GM23338 (cell line): ENCODE measurements at regions not wholly inside any gene's neighbourhood (a gene's known extent, or its start where the extent isn't known, plus 50 kb on each side); places are given as distances from the start of the nearest gene placed in this dataset.
A peak's percentile ranks its signal among the peaks of the same experiment; 100 is the strongest.

Experiments used
- ATAC-seq: fragments of 200-7000 bp; cut with Tn5 transposase; 3 replicates; pipeline ENCODE4 v1.9.1; 2020
- DNase-seq: peaks from one replicate; pipeline ENCODE4 v3.0.0-alpha.2; 2015; ENCODE audit warnings: low spot score
- H2AFZ ChIP-seq: fragments of 200-600 bp; sonication (generic); 2 replicates; pipeline ENCODE4 v1.8.0; 2016; ENCODE audit warnings: antibody characterized with exemption, mild to moderate bottlenecking, moderate library complexity
- H3F3A ChIP-seq: fragments of 200-600 bp; sonication (generic); replicated peaks from 2 replicates; pipeline ENCODE4 v1.8.0; 2017; ENCODE audit warnings: antibody characterized with exemption, mixed run types, low read depth
- H3K27ac ChIP-seq: fragments of 200-600 bp; sonication (generic); 2 replicates; pipeline ENCODE4 v1.6.1; 2016; ENCODE audit warnings: low read depth
- H3K27me3 ChIP-seq: fragments of 200-600 bp; sonication (generic); 2 replicates; pipeline ENCODE4 v1.8.0; 2016; ENCODE audit warnings: mild to moderate bottlenecking, mixed run types, moderate library complexity; ENCODE audit not compliant: insufficient read depth
- H3K36me3 ChIP-seq: fragments of 200-600 bp; sonication (generic); 2 replicates; pipeline ENCODE4 v1.8.0; 2016; ENCODE audit warnings: mild to moderate bottlenecking; ENCODE audit not compliant: insufficient read depth
- H3K4me1 ChIP-seq: fragments of 200-600 bp; sonication (generic); 2 replicates; pipeline ENCODE4 v1.8.0; 2016; ENCODE audit warnings: mild to moderate bottlenecking, moderate library complexity; ENCODE audit not compliant: insufficient read depth
- H3K4me2 ChIP-seq: fragments of 200-600 bp; sonication (generic); 2 replicates; pipeline ENCODE4 v1.7.1; 2017; ENCODE audit warnings: mixed run types
- H3K4me3 ChIP-seq: fragments of 200-600 bp; sonication (generic); 2 replicates; pipeline ENCODE4 v1.6.1; 2016; ENCODE audit warnings: mixed run types
- H3K79me2 ChIP-seq: fragments of 200-600 bp; sonication (generic); replicated peaks from 2 replicates; pipeline ENCODE4 v1.8.0; 2017; ENCODE audit warnings: mild to moderate bottlenecking; ENCODE audit not compliant: insufficient read depth
- H3K9me2 ChIP-seq: fragments of 200-600 bp; sonication (generic); 2 replicates; pipeline ENCODE4 v1.8.0; 2017; ENCODE audit not compliant: insufficient read depth
- H4K20me1 ChIP-seq: fragments of 200-600 bp; sonication (generic); replicated peaks from 2 replicates; pipeline ENCODE4 v1.8.0; 2017; ENCODE audit warnings: mild to moderate bottlenecking; ENCODE audit not compliant: insufficient read depth
- H3K27ac Mint-ChIP-seq: 2 replicates; pipeline ENCODE4 v1.8.0; 2020; ENCODE audit warnings: inconsistent platforms, mild to moderate bottlenecking, moderate library complexity, mixed read lengths
- H3K27me3 Mint-ChIP-seq: 3 replicates; pipeline ENCODE4 v1.8.0; 2022; ENCODE audit warnings: low read depth, mild to moderate bottlenecking, moderate library complexity, mixed read lengths, inconsistent platforms; ENCODE audit not compliant: insufficient read depth, poor library complexity
- H3K36me3 Mint-ChIP-seq: 3 replicates; pipeline ENCODE4 v1.8.0; 2021; ENCODE audit warnings: low read depth, mild to moderate bottlenecking, inconsistent platforms, moderate library complexity, mixed read lengths
- H3K4me1 Mint-ChIP-seq: 3 replicates; pipeline ENCODE4 v1.8.0; 2020; ENCODE audit warnings: mild to moderate bottlenecking, inconsistent platforms, mixed read lengths
- H3K4me3 Mint-ChIP-seq: 3 replicates; pipeline ENCODE4 v1.8.0; 2021; ENCODE audit warnings: moderate library complexity, mild to moderate bottlenecking, inconsistent platforms, mixed read lengths
- H3K9me3 Mint-ChIP-seq: 3 replicates; pipeline ENCODE4 v1.8.0; 2020; ENCODE audit warnings: moderate library complexity, mild to moderate bottlenecking, inconsistent platforms, mixed read lengths
- CTCF ChIP-seq, 2 experiments: fragments of 200-600 bp in 1 of 2; sonication (generic) in 1 of 2; conservative IDR thresholded peaks; 2 replicates each; pipeline versions ENCODE4 v1.5.1 to v1.6.1; 2016 to 2017; ENCODE audit warnings: antibody characterized with exemption in 2 of 2, low read depth in 2 of 2, mild to moderate bottlenecking in 2 of 2, moderate library complexity in 1 of 2
- ETS1 ChIP-seq: IDR thresholded peaks from 2 replicates; pipeline ENCODE4 v1.6.1; 2016; ENCODE audit warnings: antibody characterized with exemption
- EZH2 ChIP-seq: fragments of 200-600 bp; sonication (generic); IDR thresholded peaks from one replicate; pipeline ENCODE4 v1.8.0; 2017; ENCODE audit warnings: antibody characterized with exemption, mild to moderate bottlenecking, low read depth; ENCODE audit not compliant: unreplicated experiment
- EZH2phosphoT487 ChIP-seq: fragments of 200-600 bp; sonication (generic); IDR thresholded peaks from one replicate; pipeline ENCODE4 v1.8.1; 2018; ENCODE audit warnings: antibody characterized with exemption; ENCODE audit not compliant: unreplicated experiment
- NANOG ChIP-seq: IDR thresholded peaks from 2 replicates; pipeline ENCODE4 v1.6.1; 2016; ENCODE audit warnings: antibody characterized with exemption, borderline replicate concordance
- POLR2AphosphoS5 ChIP-seq: IDR thresholded peaks from 2 replicates; pipeline ENCODE4 v1.6.1; 2016; ENCODE audit warnings: antibody characterized with exemption, low read depth
- ZNF114 ChIP-seq: fragments of 250-450 bp; sonication (Bioruptor Pico); IDR thresholded peaks from 2 replicates; pipeline ENCODE4 v1.5.0; 2020; ENCODE audit warnings: mild to moderate bottlenecking, moderate library complexity
- ZNF331 ChIP-seq: fragments of 250-450 bp; sonication (Bioruptor Pico); IDR thresholded peaks from 2 replicates; pipeline ENCODE4 v1.5.0; 2020; ENCODE audit warnings: low read depth, mild to moderate bottlenecking, moderate library complexity
- ZNF462 ChIP-seq: fragments of 250-450 bp; sonication (Bioruptor Pico); IDR thresholded peaks from 2 replicates; pipeline ENCODE4 v1.5.0; 2020; ENCODE audit warnings: mild to moderate bottlenecking, moderate library complexity

- TF ChIP-seq NANOG: no peak
These were observed 203.4 kb upstream of the FOXF1 start (continued) for GRCh38 chr16:86306811-86307513.

GRCh38 chr16:86307514-86307903, 202.8 kb upstream of the FOXF1 start:
- H3K4me1 Mint-ChIP-seq: no peaks in the 10 kb centered on the region
- Histone ChIP-seq H2AFZ (no peak overlapping the region), H3K27ac (no peak overlapping the region), H3K79me2 (no peaks in the 10 kb centered on the region), H3K4me1 (no peaks in the 10 kb centered on the region), H3K4me2 (no peak overlapping the region), H3F3A (no peaks in the 10 kb centered on the region), H4K20me1 (no peaks in the 10 kb centered on the region), H3K36me3 (no peaks in the 10 kb centered on the region), H3K9me2 (no peaks in the 10 kb centered on the region), H3K4me3 (no peak overlapping the region), H3K27me3 (no peaks in the 10 kb centered on the region)
- no peaks in the 10 kb centered on the region for H3K9me3 Mint-ChIP-seq
- DNase-seq (no peak), ATAC-seq (no peak)
- peaks cover 1% of the 10 kb centered on the region for H3K27me3 Mint-ChIP-seq
- no peak overlapping the region for H3K27ac Mint-ChIP-seq
- no peak overlapping the region for H3K4me3 Mint-ChIP-seq
- H3K36me3 Mint-ChIP-seq: no peaks in the 10 kb centered on the region
- TF ChIP-seq EZH2: no peak
- no peak for TF ChIP-seq ZNF331
- no peak for TF ChIP-seq ETS1
- no peak for TF ChIP-seq CTCF (conservative IDR thresholded peaks at IDR 0.05; ENCODE audit: low read depth in 2 of 2)
- no peak for TF ChIP-seq EZH2phosphoT487
- TF ChIP-seq POLR2AphosphoS5: no peak

GRCh38 chr16:86308514-86308913, 201.8 kb upstream of the FOXF1 start:
- Mint-ChIP-seq H3K36me3 (no peaks in the 10 kb centered on the region), H3K27me3 (peaks cover 1% of the 10 kb centered on the region), H3K4me1 (peaks cover under 1% of the 10 kb centered on the region; the same call in 2 of the 3 replicates), H3K27ac (no peak overlapping the region), H3K4me3 (no peak overlapping the region), H3K9me3 (no peaks in the 10 kb centered on the region)
- H3K9me2 ChIP-seq: no peaks in the 10 kb centered on the region
- no peaks in the 10 kb centered on the region for H3K36me3 ChIP-seq
- H2AFZ ChIP-seq: 0 out of 2 replicates have a peak overlapping the region, but pooled peaks have one; percentile 32
- H3K79me2 ChIP-seq: no peaks in the 10 kb centered on the region
- DNase-seq (no peak), ATAC-seq (no peak)
- H3K27me3 ChIP-seq: no peaks in the 10 kb centered on the region
- no peak overlapping the region for H3K4me2 ChIP-seq
- no peaks in the 10 kb centered on the region for H4K20me1 ChIP-seq
- no peak overlapping the region for H3K4me3 ChIP-seq
- no peaks in the 10 kb centered on the region for H3K4me1 ChIP-seq
- H3F3A ChIP-seq: no peaks in the 10 kb centered on the region
- H3K27ac ChIP-seq: no peak overlapping the region
- TF ChIP-seq POLR2AphosphoS5 (no peak), ETS1 (no peak), ZNF114 (no peak), ZNF331 (no peak), ZNF462 (no peak), EZH2 (no peak), NANOG (no peak)
